GM23338 (cell line): ENCODE measurements at regions not wholly inside any gene's neighbourhood (a gene's known extent, or its start where the extent isn't known, plus 50 kb on each side); places are given as distances from the start of the nearest gene placed in this dataset.

Experiments
- CREB1 ChIP-seq: fragments of 250-450 bp; sonication (Bioruptor Pico); IDR thresholded peaks from 2 replicates; pipeline ENCODE4 v1.5.0; 2020; ENCODE audit warnings: low read depth, mild to moderate bottlenecking, moderate library complexity
- CTCF ChIP-seq, 2 experiments: fragments of 200-600 bp in 1 of 2; sonication (generic) in 1 of 2; conservative IDR thresholded peaks; 2 replicates each; pipeline versions ENCODE4 v1.5.1 to v1.6.1; 2016 to 2017; ENCODE audit warnings: antibody characterized with exemption in 2 of 2, low read depth in 2 of 2, mild to moderate bottlenecking in 2 of 2, moderate library complexity in 1 of 2
- ETS1 ChIP-seq: IDR thresholded peaks from 2 replicates; pipeline ENCODE4 v1.6.1; 2016; ENCODE audit warnings: antibody characterized with exemption
- EZH2 ChIP-seq: fragments of 200-600 bp; sonication (generic); IDR thresholded peaks from one replicate; pipeline ENCODE4 v1.8.0; 2017; ENCODE audit warnings: antibody characterized with exemption, mild to moderate bottlenecking, low read depth; ENCODE audit not compliant: unreplicated experiment
- EZH2phosphoT487 ChIP-seq: fragments of 200-600 bp; sonication (generic); IDR thresholded peaks from one replicate; pipeline ENCODE4 v1.8.1; 2018; ENCODE audit warnings: antibody characterized with exemption; ENCODE audit not compliant: unreplicated experiment
- JUNB ChIP-seq: IDR thresholded peaks from one replicate; pipeline ENCODE4 v1.6.1; 2016; ENCODE audit warnings: antibody characterized with exemption; ENCODE audit not compliant: unreplicated experiment
- NANOG ChIP-seq: IDR thresholded peaks from 2 replicates; pipeline ENCODE4 v1.6.1; 2016; ENCODE audit warnings: antibody characterized with exemption, borderline replicate concordance
- POLR2AphosphoS5 ChIP-seq: IDR thresholded peaks from 2 replicates; pipeline ENCODE4 v1.6.1; 2016; ENCODE audit warnings: antibody characterized with exemption, low read depth
- STAT1 ChIP-seq: IDR thresholded peaks from one replicate; pipeline ENCODE4 v1.6.1; 2016; ENCODE audit warnings: antibody characterized with exemption; ENCODE audit not compliant: unreplicated experiment
- ZNF114 ChIP-seq: fragments of 250-450 bp; sonication (Bioruptor Pico); IDR thresholded peaks from 2 replicates; pipeline ENCODE4 v1.5.0; 2020; ENCODE audit warnings: mild to moderate bottlenecking, moderate library complexity
- ZNF331 ChIP-seq: fragments of 250-450 bp; sonication (Bioruptor Pico); IDR thresholded peaks from 2 replicates; pipeline ENCODE4 v1.5.0; 2020; ENCODE audit warnings: low read depth, mild to moderate bottlenecking, moderate library complexity
- ZNF462 ChIP-seq: fragments of 250-450 bp; sonication (Bioruptor Pico); IDR thresholded peaks from 2 replicates; pipeline ENCODE4 v1.5.0; 2020; ENCODE audit warnings: mild to moderate bottlenecking, moderate library complexity
- TF ChIP-seq, protein P1 (sequence below): IDR thresholded peaks from one replicate; pipeline ENCODE4 v1.6.1; 2018; ENCODE audit warnings: antibody characterized with exemption; ENCODE audit not compliant: unreplicated experiment

DNA sequence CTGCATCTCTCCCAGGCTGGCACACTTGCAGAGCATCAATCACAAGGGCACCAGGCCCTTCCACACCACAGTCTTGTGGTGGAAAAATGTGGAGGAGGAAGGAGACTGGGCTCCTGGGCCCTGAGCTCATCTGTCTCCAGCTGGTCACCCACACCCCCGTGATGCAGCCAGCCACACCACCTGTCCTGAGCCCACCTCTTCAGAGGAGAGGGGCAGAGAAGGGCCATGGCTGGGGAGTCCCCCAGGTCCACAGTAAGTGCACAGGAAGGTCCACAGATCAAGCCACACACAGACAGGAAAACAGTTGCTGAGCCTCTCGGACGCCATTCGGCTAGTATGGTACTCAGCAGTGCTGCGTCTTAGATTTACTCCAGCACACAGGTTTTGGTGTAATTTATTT, 203.5 kb upstream of the SALL3 start:
- TF ChIP-seq CTCF (conservative IDR thresholded peaks at IDR 0.05; ENCODE audit: low read depth in 2 of 2) (no peak), EZH2 (no peak), ETS1 (no peak), POLR2AphosphoS5 (no peak), NANOG (no peak), JUNB (no peak), EZH2phosphoT487 (no peak), CREB1 (no peak), ZNF114 (no peak), STAT1 (no peak), ZNF331 (CRISPR knock-in tag) (no peak), ZNF462 (CRISPR knock-in tag) (no peak)
- TF ChIP-seq, protein P1, sequence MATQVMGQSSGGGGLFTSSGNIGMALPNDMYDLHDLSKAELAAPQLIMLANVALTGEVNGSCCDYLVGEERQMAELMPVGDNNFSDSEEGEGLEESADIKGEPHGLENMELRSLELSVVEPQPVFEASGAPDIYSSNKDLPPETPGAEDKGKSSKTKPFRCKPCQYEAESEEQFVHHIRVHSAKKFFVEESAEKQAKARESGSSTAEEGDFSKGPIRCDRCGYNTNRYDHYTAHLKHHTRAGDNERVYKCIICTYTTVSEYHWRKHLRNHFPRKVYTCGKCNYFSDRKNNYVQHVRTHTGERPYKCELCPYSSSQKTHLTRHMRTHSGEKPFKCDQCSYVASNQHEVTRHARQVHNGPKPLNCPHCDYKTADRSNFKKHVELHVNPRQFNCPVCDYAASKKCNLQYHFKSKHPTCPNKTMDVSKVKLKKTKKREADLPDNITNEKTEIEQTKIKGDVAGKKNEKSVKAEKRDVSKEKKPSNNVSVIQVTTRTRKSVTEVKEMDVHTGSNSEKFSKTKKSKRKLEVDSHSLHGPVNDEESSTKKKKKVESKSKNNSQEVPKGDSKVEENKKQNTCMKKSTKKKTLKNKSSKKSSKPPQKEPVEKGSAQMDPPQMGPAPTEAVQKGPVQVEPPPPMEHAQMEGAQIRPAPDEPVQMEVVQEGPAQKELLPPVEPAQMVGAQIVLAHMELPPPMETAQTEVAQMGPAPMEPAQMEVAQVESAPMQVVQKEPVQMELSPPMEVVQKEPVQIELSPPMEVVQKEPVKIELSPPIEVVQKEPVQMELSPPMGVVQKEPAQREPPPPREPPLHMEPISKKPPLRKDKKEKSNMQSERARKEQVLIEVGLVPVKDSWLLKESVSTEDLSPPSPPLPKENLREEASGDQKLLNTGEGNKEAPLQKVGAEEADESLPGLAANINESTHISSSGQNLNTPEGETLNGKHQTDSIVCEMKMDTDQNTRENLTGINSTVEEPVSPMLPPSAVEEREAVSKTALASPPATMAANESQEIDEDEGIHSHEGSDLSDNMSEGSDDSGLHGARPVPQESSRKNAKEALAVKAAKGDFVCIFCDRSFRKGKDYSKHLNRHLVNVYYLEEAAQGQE, result no peak
